ENCODE measurements at regions not wholly inside any gene's neighbourhood (a gene's known extent, or its start where the extent isn't known, plus 50 kb on each side); places are given as distances from the start of the nearest gene placed in this dataset.

DNA sequence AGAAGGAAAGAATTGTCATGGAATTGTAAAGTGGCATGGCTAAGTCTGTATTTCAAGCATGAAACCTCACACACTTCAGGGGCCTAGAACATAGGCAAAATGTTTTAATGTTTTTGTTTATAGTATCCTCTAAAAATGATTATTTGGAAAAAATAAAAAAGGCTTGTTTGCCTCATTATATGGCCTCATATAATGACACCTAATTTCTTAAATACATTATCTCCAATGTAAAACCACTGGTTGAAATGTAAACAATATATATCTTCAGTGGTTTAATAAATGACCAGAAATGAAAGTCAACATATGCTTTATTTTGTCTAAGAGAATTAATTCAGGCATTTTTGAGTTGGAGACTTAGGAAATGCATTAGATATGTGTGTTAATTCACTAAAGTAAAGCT lies 1736.6 kb downstream of the EFNA5 start:
- Histone ChIP-seq H3K27me3 (ENCODE audit: control insufficient read depth, insufficient read depth, low read length) (no peaks in the 10 kb centered on the region), H3K4me3 (ENCODE audit: low read length in 3 of 3) (no peak overlapping the region), H3K4me1 (ENCODE audit: control insufficient read depth in 2 of 3, insufficient read depth in 2 of 3, low read depth in 1 of 3, low read length in 3 of 3) (no peaks in the 10 kb centered on the region), H3K9ac (ENCODE audit: low read length in 3 of 3) (no peak overlapping the region), H3K27ac (ENCODE audit: low read depth in 2 of 2, low read length in 2 of 2) (no peak overlapping the region), H3K36me3 (ENCODE audit: control insufficient read depth in 2 of 3, insufficient read depth in 3 of 3, low read length in 3 of 3) (no peaks in the 10 kb centered on the region), H3K9me3 (ENCODE audit: control insufficient read depth in 2 of 3, insufficient read depth in 1 of 3, low read length in 3 of 3) (peaks cover 0 to 5% (median 0%) of the 10 kb centered on the region in 3 donors)
- intact Hi-C loops (cut with DNase I): no loop called here
- TF ChIP-seq, protein P1, sequence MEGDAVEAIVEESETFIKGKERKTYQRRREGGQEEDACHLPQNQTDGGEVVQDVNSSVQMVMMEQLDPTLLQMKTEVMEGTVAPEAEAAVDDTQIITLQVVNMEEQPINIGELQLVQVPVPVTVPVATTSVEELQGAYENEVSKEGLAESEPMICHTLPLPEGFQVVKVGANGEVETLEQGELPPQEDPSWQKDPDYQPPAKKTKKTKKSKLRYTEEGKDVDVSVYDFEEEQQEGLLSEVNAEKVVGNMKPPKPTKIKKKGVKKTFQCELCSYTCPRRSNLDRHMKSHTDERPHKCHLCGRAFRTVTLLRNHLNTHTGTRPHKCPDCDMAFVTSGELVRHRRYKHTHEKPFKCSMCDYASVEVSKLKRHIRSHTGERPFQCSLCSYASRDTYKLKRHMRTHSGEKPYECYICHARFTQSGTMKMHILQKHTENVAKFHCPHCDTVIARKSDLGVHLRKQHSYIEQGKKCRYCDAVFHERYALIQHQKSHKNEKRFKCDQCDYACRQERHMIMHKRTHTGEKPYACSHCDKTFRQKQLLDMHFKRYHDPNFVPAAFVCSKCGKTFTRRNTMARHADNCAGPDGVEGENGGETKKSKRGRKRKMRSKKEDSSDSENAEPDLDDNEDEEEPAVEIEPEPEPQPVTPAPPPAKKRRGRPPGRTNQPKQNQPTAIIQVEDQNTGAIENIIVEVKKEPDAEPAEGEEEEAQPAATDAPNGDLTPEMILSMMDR (IDR thresholded peaks at IDR 0.05; ENCODE audit: borderline replicate concordance, extremely low read depth, insufficient read depth): no peak
- DNase-seq (no peak), FAIRE-seq (no peak)

DNA sequence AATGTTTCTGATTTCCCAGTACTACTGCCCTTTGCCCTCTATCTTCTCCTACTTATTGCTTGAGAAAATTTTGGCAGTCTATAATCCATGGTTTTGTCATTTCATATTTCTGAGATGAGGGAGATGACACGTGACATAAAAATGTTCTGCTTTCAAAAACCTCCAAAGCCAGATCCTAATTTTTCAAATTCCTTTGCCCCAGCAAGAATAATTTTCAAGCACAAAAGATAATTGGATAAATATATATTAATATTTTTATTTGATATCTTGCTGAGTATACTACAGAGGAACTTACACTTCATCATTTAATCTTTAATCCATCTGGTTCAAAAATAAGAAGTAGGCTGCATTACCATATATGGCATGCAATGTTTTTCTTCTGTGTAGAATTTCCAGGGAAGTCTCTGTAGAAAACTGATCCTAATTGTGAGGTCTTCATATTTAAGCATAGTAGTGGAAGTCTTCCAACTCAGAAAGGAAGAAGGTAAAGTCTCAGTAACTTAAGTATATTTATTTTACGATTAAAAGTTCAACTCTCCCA lies 1738.8 kb downstream of the EFNA5 start:
- no peak for DNase-seq
- no peak for FAIRE-seq
- TF ChIP-seq, protein P1 (IDR thresholded peaks at IDR 0.05; ENCODE audit: borderline replicate concordance, extremely low read depth, insufficient read depth): no peak
- Histone ChIP-seq H3K9me3 (ENCODE audit: control insufficient read depth in 2 of 3, insufficient read depth in 1 of 3, low read length in 3 of 3) (no peaks in the 10 kb centered on the region), H3K27ac (ENCODE audit: low read depth in 2 of 2, low read length in 2 of 2) (no peak overlapping the region), H3K27me3 (ENCODE audit: control insufficient read depth, insufficient read depth, low read length) (no peaks in the 10 kb centered on the region), H3K36me3 (ENCODE audit: control insufficient read depth in 2 of 3, insufficient read depth in 3 of 3, low read length in 3 of 3) (no peaks in the 10 kb centered on the region), H3K9ac (ENCODE audit: low read length in 3 of 3) (no peak overlapping the region), H3K4me1 (ENCODE audit: control insufficient read depth in 2 of 3, insufficient read depth in 2 of 3, low read depth in 1 of 3, low read length in 3 of 3) (no peaks in the 10 kb centered on the region), H3K4me3 (ENCODE audit: low read length in 3 of 3) (no peak overlapping the region)
- intact Hi-C loops (cut with DNase I): no loop called here

DNA sequence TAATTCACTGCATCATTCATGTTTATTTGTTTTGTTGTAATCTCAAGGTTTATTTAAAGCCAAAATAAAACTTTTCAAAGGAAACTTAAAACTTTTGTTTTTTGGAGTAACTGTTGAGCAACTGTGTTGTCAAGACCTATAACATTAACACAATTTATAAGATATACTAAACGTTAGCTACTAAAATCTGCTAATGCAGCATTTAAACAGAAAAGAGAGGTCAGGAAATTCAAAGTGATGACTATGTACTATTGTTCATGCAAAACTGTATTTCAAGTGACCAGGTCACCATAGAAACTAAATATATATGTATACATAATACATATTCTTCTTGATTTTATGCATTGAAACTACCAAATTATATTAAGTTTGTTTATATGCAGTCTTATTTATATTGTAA lies 1740.9 kb downstream of the EFNA5 start:
- FAIRE-seq: no peak
- intact Hi-C loops (cut with DNase I): no loop called here
- TF ChIP-seq, protein P1 (IDR thresholded peaks at IDR 0.05; ENCODE audit: borderline replicate concordance, extremely low read depth, insufficient read depth): no peak
- DNase-seq: peak in 1 of 5 donors; percentile 54
- Histone ChIP-seq H3K27ac (ENCODE audit: low read depth in 2 of 2, low read length in 2 of 2) (no peak overlapping the region), H3K9me3 (ENCODE audit: control insufficient read depth in 2 of 3, insufficient read depth in 1 of 3, low read length in 3 of 3) (no peaks in the 10 kb centered on the region), H3K4me1 (ENCODE audit: control insufficient read depth in 2 of 3, insufficient read depth in 2 of 3, low read depth in 1 of 3, low read length in 3 of 3) (no peaks in the 10 kb centered on the region), H3K36me3 (ENCODE audit: control insufficient read depth in 2 of 3, insufficient read depth in 3 of 3, low read length in 3 of 3) (no peaks in the 10 kb centered on the region), H3K27me3 (ENCODE audit: control insufficient read depth, insufficient read depth, low read length) (no peaks in the 10 kb centered on the region), H3K4me3 (ENCODE audit: low read length in 3 of 3) (no peak overlapping the region), H3K9ac (ENCODE audit: low read length in 3 of 3) (no peak overlapping the region)

DNA sequence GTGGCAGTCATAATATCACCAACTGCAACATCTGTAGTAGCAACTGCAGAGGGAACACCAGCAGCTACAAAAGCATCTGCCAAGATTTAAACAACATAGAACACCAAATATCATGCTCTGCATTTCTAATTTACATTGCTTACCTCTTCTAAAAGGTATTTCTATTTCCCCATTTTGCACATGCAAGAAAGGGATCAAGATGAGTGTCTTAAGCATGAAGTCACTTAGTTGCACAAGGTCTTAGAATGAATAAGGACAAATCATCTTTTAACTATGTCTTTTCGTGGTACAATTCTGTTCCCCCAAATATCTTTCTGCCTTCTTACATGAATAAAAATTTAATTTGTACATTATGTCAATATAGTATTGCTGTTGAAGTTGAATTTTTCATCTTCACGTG lies 1746.4 kb downstream of the EFNA5 start:
- FAIRE-seq: no peak
- Histone ChIP-seq H3K36me3 (ENCODE audit: control insufficient read depth in 2 of 3, insufficient read depth in 3 of 3, low read length in 3 of 3) (no peaks in the 10 kb centered on the region), H3K27ac (ENCODE audit: low read depth in 2 of 2, low read length in 2 of 2) (no peak overlapping the region), H3K9me3 (ENCODE audit: control insufficient read depth in 2 of 3, insufficient read depth in 1 of 3, low read length in 3 of 3) (no peaks in the 10 kb centered on the region), H3K27me3 (ENCODE audit: control insufficient read depth, insufficient read depth, low read length) (no peaks in the 10 kb centered on the region), H3K4me1 (ENCODE audit: control insufficient read depth in 2 of 3, insufficient read depth in 2 of 3, low read depth in 1 of 3, low read length in 3 of 3) (no peaks in the 10 kb centered on the region), H3K9ac (ENCODE audit: low read length in 3 of 3) (no peak overlapping the region), H3K4me3 (ENCODE audit: low read length in 3 of 3) (no peak overlapping the region)
- TF ChIP-seq, protein P1 (IDR thresholded peaks at IDR 0.05; ENCODE audit: borderline replicate concordance, extremely low read depth, insufficient read depth): no peak
- no peak for DNase-seq
- intact Hi-C loops (cut with DNase I): no loop called here
